GM12878 (cell line): ENCODE measurements at regions not wholly inside any gene's neighbourhood (a gene's known extent, or its start where the extent isn't known, plus 50 kb on each side); places are given as distances from the start of the nearest gene placed in this dataset.

Experiments used
- ATAC-seq: fragments of 200-7000 bp; cut with Tn5 transposase; 3 replicates; pipeline ENCODE4 v1.9.1; 2020; ENCODE audit warnings: mild to moderate bottlenecking, moderate library complexity
- BruUV-seq: library from RNA; stranded (reverse); fragments of 400-500 nt; replicated peaks from 2 replicates; lab custom pipeline; 2021; lab: Mats Ljungman, UMichigan
- CTCF ChIA-PET: fragments of 300-600 bp; sonication (Branson Sonifier 250); formaldehyde crosslinking; extraction: SDS; loops from one replicate; lab custom pipeline; 2021; ENCODE audit warnings: inconsistent platforms; lab: Yijun Ruan, JAX
- POLR2A ChIA-PET: fragments of 350-600 bp; formaldehyde crosslinking; extraction: SDS; loops from one replicate; lab custom pipeline; 2021; ENCODE audit warnings: inconsistent platforms; lab: Charles Lee
- RAD21 ChIA-PET: fragments of 300-600 bp; sonication (Branson Sonifier 250); formaldehyde crosslinking; loops from one replicate; lab custom pipeline; 2023; ENCODE audit warnings: antibody characterized with exemption; ENCODE audit not compliant: unreplicated experiment; lab: Charles Lee
- SMC1A ChIA-PET: fragments of 300-600 bp; sonication (Branson Sonifier 250); formaldehyde crosslinking; loops from one replicate; lab custom pipeline; 2023; ENCODE audit not compliant: unreplicated experiment, uncharacterized antibody; lab: Charles Lee
- DNase-seq: peaks from one replicate; pipeline ENCODE4 v3.0.0-alpha.2; 2011; ENCODE audit warnings: low read depth, low spot score
- FAIRE-seq: peaks from 3 replicates; lab custom pipeline; 2011; peaks lifted over from hg19 to GRCh38; lab: Jason Lieb, UNC
- H2AFZ ChIP-seq: 2 replicates; pipeline ENCODE4 v1.6.0; 2011; ENCODE audit warnings: low read depth, low read length, control low read depth; ENCODE audit not compliant: control insufficient read depth
- H3K27ac ChIP-seq: 2 replicates; pipeline ENCODE4 v1.5.1; 2011; ENCODE audit warnings: control low read depth; ENCODE audit not compliant: control insufficient read depth, insufficient read depth
- H3K27me3 ChIP-seq, 2 experiments: replicated peaks in 1 of 2; 2 replicates each; pipeline versions ENCODE4 v1.6.0 to v1.6.1; 2011; ENCODE audit warnings: low read length in 1 of 2; ENCODE audit not compliant: control insufficient read depth in 2 of 2, insufficient read depth in 2 of 2
- H3K36me3 ChIP-seq, 2 experiments: 2 replicates each; pipeline ENCODE4 v1.5.1; 2011; ENCODE audit warnings: low read length in 1 of 2; ENCODE audit not compliant: control insufficient read depth in 2 of 2, insufficient read depth in 2 of 2
- H3K4me1 ChIP-seq: 2 replicates; pipeline ENCODE4 v1.6.1; 2011; ENCODE audit warnings: mild to moderate bottlenecking, low read length, moderate library complexity, mixed read lengths; ENCODE audit not compliant: control insufficient read depth, insufficient read depth
- H3K4me2 ChIP-seq: 2 replicates; pipeline ENCODE4 v1.6.0; 2011; ENCODE audit warnings: control low read depth; ENCODE audit not compliant: control insufficient read depth, insufficient read depth
- H3K4me3 ChIP-seq: fragments of 200-600 bp; sonication (generic); 2 replicates; pipeline ENCODE4 v1.5.1; 2016
- H3K79me2 ChIP-seq: 2 replicates; pipeline ENCODE4 v1.6.0; 2011; ENCODE audit warnings: low read length; ENCODE audit not compliant: control insufficient read depth, insufficient read depth
- H3K9ac ChIP-seq: 2 replicates; pipeline ENCODE4 v1.8.0; 2011; ENCODE audit warnings: low read length, control low read depth, mixed read lengths; ENCODE audit not compliant: control insufficient read depth, insufficient read depth
- H3K9me3 ChIP-seq: replicated peaks from 3 replicates; pipeline ENCODE4 v1.5.1; 2011; ENCODE audit warnings: mild to moderate bottlenecking, low read length; ENCODE audit not compliant: control insufficient read depth, insufficient read depth
- H4K20me1 ChIP-seq: 2 replicates; pipeline ENCODE4 v1.6.0; 2011; ENCODE audit not compliant: control insufficient read depth, insufficient read depth
- BMI1 ChIP-seq: fragments of 450-650 bp; IDR thresholded peaks from 2 replicates; pipeline ENCODE4 v1.6.1; 2016; ENCODE audit warnings: mild to moderate bottlenecking, moderate library complexity, borderline replicate concordance
- CHD4 ChIP-seq: fragments of 200-600 bp; sonication (generic); IDR thresholded peaks from 2 replicates; pipeline ENCODE4 v1.6.1; 2016; ENCODE audit warnings: mild to moderate bottlenecking
- EGR1 ChIP-seq, 2 experiments: IDR thresholded peaks; 1 replicate in 1 of 2; 2 replicates in 1 of 2; pipeline ENCODE4 v1.6.1; 2011 to 2012; ENCODE audit warnings: low read depth in 2 of 2, low read length in 2 of 2, borderline replicate concordance in 1 of 2, mild to moderate bottlenecking in 1 of 2, moderate library complexity in 1 of 2
- ESRRA ChIP-seq: IDR thresholded peaks from 2 replicates; pipeline ENCODE4 v1.6.1; 2012; ENCODE audit warnings: mild to moderate bottlenecking, low read length, improper control_type of control experiment
- IKZF2 ChIP-seq, 2 experiments: fragments of 450-650 bp; IDR thresholded peaks; 2 replicates each; pipeline ENCODE4 v1.6.1; 2017; ENCODE audit warnings: mild to moderate bottlenecking in 2 of 2, moderate library complexity in 2 of 2
- KLF5 ChIP-seq: fragments of 450-650 bp; IDR thresholded peaks from 2 replicates; pipeline ENCODE4 v1.6.1; 2014; ENCODE audit warnings: mild to moderate bottlenecking; ENCODE audit not compliant: partially characterized antibody
- WGBS: methylation state at CpG from one replicate; pipeline ENCODE4 v1.1.6; 2016; ENCODE audit warnings: low lambda C conversion rate; ENCODE audit not compliant: insufficient replicate concordance, insufficient coverage; ENCODE audit errors: missing lambda C conversion rate; 5-methylcytosine and 5-hydroxymethylcytosine counted together
- in situ Hi-C: fragments of 300-500 bp; cut with MboI; formaldehyde crosslinking; loops from 9 replicates; pipeline ENCODE4 v1.14.3; 2018; ENCODE audit warnings: mixed read lengths
- intact Hi-C: fragments of 100-400 bp; cut with micrococcal nuclease; formaldehyde crosslinking; loops from one replicate; pipeline ENCODE4 v1.14.2; 2022; ENCODE audit not compliant: unreplicated experiment
- TF ChIP-seq, protein P1 (sequence below): IDR thresholded peaks from 2 replicates; pipeline ENCODE4 v1.6.1; 2012; ENCODE audit warnings: low read length, inconsistent platforms
- TF ChIP-seq, protein P2 (sequence below): fragments of 450-650 bp; conservative IDR thresholded peaks from 2 replicates; pipeline ENCODE4 v1.6.1; 2017; ENCODE audit warnings: mild to moderate bottlenecking, moderate library complexity
- TF ChIP-seq, protein P3 (sequence below): IDR thresholded peaks from 2 replicates; pipeline ENCODE4 v1.6.1; 2011; ENCODE audit warnings: low read depth, mild to moderate bottlenecking, low read length, moderate library complexity, borderline replicate concordance; ENCODE audit errors: extremely low read depth
- TF ChIP-seq, protein P4 (sequence below), 3 experiments: IDR thresholded peaks in 2 of 3; conservative IDR thresholded peaks in 1 of 3; 2 replicates each; pipeline ENCODE4 v1.5.1; 2011; ENCODE audit warnings: low read depth in 3 of 3, low read length in 3 of 3, mild to moderate bottlenecking in 3 of 3, control low read depth in 2 of 3, moderate library complexity in 2 of 3, inconsistent platforms in 1 of 3, mixed read lengths in 1 of 3; ENCODE audit not compliant: control insufficient read depth in 2 of 3, insufficient read depth in 1 of 3; ENCODE audit errors: extremely low read depth in 1 of 3
- TF ChIP-seq, protein P5 (sequence below): fragments of 450-650 bp; IDR thresholded peaks from 2 replicates; pipeline ENCODE4 v1.6.1; 2016; ENCODE audit warnings: mild to moderate bottlenecking
- TF ChIP-seq, protein P6 (sequence below): fragments of 450-650 bp; formaldehyde crosslinking; IDR thresholded peaks from 2 replicates; pipeline ENCODE4 v1.5.0; 2022; ENCODE audit warnings: mild to moderate bottlenecking, missing genetic modification characterization

DNA sequence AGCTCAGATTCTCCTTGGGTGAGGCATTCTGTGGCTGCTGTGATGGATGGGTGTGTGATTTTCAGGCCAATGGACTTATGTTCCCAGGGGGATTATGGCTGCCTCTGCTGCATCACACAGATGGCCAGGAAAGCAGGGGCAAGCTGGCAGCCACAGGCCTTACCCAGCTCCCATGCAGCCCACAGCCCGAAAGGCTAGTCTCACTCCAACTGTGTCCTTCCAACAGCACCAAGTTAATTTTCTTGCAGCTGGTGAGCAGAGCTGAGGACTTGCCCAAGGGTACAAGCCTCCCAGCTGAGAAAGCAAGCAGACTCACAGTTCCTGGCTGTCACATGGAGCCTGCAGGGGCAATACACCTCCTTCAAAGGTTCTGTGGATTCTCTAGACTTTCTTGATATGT, 155.2 kb upstream of the KHDRBS2 start (continued):
- TF ChIP-seq, protein P1, sequence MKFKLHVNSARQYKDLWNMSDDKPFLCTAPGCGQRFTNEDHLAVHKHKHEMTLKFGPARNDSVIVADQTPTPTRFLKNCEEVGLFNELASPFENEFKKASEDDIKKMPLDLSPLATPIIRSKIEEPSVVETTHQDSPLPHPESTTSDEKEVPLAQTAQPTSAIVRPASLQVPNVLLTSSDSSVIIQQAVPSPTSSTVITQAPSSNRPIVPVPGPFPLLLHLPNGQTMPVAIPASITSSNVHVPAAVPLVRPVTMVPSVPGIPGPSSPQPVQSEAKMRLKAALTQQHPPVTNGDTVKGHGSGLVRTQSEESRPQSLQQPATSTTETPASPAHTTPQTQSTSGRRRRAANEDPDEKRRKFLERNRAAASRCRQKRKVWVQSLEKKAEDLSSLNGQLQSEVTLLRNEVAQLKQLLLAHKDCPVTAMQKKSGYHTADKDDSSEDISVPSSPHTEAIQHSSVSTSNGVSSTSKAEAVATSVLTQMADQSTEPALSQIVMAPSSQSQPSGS = no peak
- TF ChIP-seq, protein P2, sequence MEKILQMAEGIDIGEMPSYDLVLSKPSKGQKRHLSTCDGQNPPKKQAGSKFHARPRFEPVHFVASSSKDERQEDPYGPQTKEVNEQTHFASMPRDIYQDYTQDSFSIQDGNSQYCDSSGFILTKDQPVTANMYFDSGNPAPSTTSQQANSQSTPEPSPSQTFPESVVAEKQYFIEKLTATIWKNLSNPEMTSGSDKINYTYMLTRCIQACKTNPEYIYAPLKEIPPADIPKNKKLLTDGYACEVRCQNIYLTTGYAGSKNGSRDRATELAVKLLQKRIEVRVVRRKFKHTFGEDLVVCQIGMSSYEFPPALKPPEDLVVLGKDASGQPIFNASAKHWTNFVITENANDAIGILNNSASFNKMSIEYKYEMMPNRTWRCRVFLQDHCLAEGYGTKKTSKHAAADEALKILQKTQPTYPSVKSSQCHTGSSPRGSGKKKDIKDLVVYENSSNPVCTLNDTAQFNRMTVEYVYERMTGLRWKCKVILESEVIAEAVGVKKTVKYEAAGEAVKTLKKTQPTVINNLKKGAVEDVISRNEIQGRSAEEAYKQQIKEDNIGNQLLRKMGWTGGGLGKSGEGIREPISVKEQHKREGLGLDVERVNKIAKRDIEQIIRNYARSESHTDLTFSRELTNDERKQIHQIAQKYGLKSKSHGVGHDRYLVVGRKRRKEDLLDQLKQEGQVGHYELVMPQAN = no peak
- no peak for TF ChIP-seq BMI1

DNA sequence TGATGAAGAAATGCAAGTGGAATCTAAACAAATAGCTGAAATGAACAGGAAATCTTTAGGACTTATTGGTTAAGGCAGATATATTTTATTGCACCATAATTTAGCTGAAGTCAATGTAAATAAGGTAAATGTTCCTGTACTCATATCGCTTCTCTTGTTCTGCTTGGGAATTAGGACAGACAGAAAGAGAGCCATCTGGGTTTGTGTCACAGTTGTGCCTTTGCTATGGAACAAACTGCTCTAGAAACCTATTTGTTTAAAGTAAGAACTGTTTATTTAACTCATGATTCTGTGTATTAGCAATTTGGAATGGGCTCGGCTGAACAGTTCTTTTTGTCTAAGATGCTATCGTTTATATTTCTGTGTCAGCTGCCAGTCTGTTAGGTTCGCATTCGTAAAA, 143.8 kb upstream of the KHDRBS2 start:
- Histone ChIP-seq H3K9ac (no peak overlapping the region), H3K36me3 (no peaks in the 10 kb centered on the region), H4K20me1 (no peaks in the 10 kb centered on the region), H3K27ac (no peak overlapping the region), H3K4me1 (no peaks in the 10 kb centered on the region), H3K4me2 (no peak overlapping the region), H3K27me3 (no peaks in the 10 kb centered on the region), H2AFZ (no peak overlapping the region), H3K9me3 (no peaks in the 10 kb centered on the region), H3K4me3 (no peak overlapping the region), H3K79me2 (no peaks in the 10 kb centered on the region)
- in situ Hi-C loops (no loop called here), intact Hi-C loops (no loop called here)
- RAD21 ChIA-PET = no interaction called here
- no peak for FAIRE-seq
- no peak for DNase-seq
- no TSS peak for BruUV-seq
- POLR2A ChIA-PET = no interaction called here
- CTCF ChIA-PET = no interaction called here
- WGBS = 67% methylated on average over 5 of the region's 5 CpGs
- ATAC-seq = no peak
- SMC1A ChIA-PET = no interaction called here
- TF ChIP-seq CHD4 (no peak), KLF5 (no peak), ESRRA (no peak), EGR1 (IDR thresholded peaks at IDR 0.05; ENCODE audit: borderline replicate concordance in 1 of 2, low read depth in 2 of 2, low read length in 2 of 2) (no peak), IKZF2 (IDR thresholded peaks at IDR 0.05) (no peak)
- TF ChIP-seq, protein P3, sequence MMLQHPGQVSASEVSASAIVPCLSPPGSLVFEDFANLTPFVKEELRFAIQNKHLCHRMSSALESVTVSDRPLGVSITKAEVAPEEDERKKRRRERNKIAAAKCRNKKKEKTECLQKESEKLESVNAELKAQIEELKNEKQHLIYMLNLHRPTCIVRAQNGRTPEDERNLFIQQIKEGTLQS = no peak
- TF ChIP-seq, protein P4, sequence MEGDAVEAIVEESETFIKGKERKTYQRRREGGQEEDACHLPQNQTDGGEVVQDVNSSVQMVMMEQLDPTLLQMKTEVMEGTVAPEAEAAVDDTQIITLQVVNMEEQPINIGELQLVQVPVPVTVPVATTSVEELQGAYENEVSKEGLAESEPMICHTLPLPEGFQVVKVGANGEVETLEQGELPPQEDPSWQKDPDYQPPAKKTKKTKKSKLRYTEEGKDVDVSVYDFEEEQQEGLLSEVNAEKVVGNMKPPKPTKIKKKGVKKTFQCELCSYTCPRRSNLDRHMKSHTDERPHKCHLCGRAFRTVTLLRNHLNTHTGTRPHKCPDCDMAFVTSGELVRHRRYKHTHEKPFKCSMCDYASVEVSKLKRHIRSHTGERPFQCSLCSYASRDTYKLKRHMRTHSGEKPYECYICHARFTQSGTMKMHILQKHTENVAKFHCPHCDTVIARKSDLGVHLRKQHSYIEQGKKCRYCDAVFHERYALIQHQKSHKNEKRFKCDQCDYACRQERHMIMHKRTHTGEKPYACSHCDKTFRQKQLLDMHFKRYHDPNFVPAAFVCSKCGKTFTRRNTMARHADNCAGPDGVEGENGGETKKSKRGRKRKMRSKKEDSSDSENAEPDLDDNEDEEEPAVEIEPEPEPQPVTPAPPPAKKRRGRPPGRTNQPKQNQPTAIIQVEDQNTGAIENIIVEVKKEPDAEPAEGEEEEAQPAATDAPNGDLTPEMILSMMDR (IDR thresholded peaks at IDR 0.05 in 2 of 3, conservative IDR thresholded peaks at IDR 0.05 in 1 of 3; ENCODE audit: control insufficient read depth in 2 of 3, extremely low read depth in 1 of 3, insufficient read depth in 1 of 3, low read depth in 3 of 3, low read length in 3 of 3) = no peak
- TF ChIP-seq, protein P5, sequence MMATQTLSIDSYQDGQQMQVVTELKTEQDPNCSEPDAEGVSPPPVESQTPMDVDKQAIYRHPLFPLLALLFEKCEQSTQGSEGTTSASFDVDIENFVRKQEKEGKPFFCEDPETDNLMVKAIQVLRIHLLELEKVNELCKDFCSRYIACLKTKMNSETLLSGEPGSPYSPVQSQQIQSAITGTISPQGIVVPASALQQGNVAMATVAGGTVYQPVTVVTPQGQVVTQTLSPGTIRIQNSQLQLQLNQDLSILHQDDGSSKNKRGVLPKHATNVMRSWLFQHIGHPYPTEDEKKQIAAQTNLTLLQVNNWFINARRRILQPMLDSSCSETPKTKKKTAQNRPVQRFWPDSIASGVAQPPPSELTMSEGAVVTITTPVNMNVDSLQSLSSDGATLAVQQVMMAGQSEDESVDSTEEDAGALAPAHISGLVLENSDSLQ = no peak
- TF ChIP-seq, protein P6, sequence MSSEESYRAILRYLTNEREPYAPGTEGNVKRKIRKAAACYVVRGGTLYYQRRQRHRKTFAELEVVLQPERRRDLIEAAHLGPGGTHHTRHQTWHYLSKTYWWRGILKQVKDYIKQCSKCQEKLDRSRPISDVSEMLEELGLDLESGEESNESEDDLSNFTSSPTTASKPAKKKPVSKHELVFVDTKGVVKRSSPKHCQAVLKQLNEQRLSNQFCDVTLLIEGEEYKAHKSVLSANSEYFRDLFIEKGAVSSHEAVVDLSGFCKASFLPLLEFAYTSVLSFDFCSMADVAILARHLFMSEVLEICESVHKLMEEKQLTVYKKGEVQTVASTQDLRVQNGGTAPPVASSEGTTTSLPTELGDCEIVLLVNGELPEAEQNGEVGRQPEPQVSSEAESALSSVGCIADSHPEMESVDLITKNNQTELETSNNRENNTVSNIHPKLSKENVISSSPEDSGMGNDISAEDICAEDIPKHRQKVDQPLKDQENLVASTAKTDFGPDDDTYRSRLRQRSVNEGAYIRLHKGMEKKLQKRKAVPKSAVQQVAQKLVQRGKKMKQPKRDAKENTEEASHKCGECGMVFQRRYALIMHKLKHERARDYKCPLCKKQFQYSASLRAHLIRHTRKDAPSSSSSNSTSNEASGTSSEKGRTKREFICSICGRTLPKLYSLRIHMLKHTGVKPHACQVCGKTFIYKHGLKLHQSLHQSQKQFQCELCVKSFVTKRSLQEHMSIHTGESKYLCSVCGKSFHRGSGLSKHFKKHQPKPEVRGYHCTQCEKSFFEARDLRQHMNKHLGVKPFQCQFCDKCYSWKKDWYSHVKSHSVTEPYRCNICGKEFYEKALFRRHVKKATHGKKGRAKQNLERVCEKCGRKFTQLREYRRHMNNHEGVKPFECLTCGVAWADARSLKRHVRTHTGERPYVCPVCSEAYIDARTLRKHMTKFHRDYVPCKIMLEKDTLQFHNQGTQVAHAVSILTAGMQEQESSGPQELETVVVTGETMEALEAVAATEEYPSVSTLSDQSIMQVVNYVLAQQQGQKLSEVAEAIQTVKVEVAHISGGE (CRISPR knock-in tag) = no peak
